Mammary epithelial cell (primary cell): ENCODE measurements at regions not wholly inside any gene's neighbourhood (a gene's known extent, or its start where the extent isn't known, plus 50 kb on each side); places are given as distances from the start of the nearest gene placed in this dataset.

Experiments
- EZH2 ChIP-seq: IDR thresholded peaks from 2 replicates; pipeline ENCODE4 v1.6.1; 2012; ENCODE audit warnings: low read length, inconsistent platforms, borderline replicate concordance
- TF ChIP-seq, protein P1 (sequence below), 2 donors: IDR thresholded peaks in 1 of 2; conservative IDR thresholded peaks in 1 of 2; 2 replicates each; pipeline ENCODE4 v1.5.1; 2011 to 2012; ENCODE audit warnings: inconsistent platforms in 2 of 2, low read length in 2 of 2, mild to moderate bottlenecking in 2 of 2, control low read depth in 1 of 2, low read depth in 1 of 2; ENCODE audit not compliant: insufficient read depth in 1 of 2; ENCODE audit errors: extremely low read depth in 1 of 2

DNA sequence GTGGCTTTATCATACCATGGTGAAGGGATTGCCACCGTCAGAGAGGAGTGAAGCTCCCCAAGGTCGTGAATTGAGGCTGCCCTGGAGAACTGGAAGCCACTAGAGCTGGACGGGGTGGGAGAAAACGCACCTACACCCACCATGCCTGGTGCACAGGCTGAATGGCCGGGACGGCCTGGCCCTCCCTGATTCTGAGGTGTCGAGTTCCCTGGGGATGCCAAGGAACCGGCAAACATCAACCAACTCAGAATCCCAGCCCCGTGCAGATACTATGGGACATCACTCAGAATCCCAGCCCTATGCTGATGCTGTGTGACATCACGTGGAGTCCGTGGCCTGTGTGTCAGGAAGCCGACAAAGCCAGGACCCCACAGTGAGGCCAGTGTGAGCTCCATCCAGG is 650.0 kb downstream of the BRD1 start:
- TF ChIP-seq, protein P1, sequence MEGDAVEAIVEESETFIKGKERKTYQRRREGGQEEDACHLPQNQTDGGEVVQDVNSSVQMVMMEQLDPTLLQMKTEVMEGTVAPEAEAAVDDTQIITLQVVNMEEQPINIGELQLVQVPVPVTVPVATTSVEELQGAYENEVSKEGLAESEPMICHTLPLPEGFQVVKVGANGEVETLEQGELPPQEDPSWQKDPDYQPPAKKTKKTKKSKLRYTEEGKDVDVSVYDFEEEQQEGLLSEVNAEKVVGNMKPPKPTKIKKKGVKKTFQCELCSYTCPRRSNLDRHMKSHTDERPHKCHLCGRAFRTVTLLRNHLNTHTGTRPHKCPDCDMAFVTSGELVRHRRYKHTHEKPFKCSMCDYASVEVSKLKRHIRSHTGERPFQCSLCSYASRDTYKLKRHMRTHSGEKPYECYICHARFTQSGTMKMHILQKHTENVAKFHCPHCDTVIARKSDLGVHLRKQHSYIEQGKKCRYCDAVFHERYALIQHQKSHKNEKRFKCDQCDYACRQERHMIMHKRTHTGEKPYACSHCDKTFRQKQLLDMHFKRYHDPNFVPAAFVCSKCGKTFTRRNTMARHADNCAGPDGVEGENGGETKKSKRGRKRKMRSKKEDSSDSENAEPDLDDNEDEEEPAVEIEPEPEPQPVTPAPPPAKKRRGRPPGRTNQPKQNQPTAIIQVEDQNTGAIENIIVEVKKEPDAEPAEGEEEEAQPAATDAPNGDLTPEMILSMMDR (conservative IDR thresholded peaks at IDR 0.05 in 1 of 2, IDR thresholded peaks at IDR 0.05 in 1 of 2; ENCODE audit: extremely low read depth in 1 of 2, insufficient read depth in 1 of 2, low read depth in 1 of 2, low read length in 2 of 2), result no peak
- no peak for TF ChIP-seq EZH2
